ENCODE measurements at regions not wholly inside any gene's neighbourhood (a gene's known extent, or its start where the extent isn't known, plus 50 kb on each side); places are given as distances from the start of the nearest gene placed in this dataset.

GRCh38 chr1:170318141-170318540 is 172.4 kb downstream of the NTMT2 start:
- no peaks in the 10 kb centered on the region for H3K4me1 Mint-ChIP-seq
- H3K4me3 Mint-ChIP-seq, result no peak overlapping the region
- no peak for ATAC-seq (replicated peaks)
- H3K27ac Mint-ChIP-seq, result no peak overlapping the region
- H3K27me3 Mint-ChIP-seq, result peaks cover 14% of the 10 kb centered on the region
- H3K9me3 Mint-ChIP-seq, result no peaks in the 10 kb centered on the region
- H3K36me3 Mint-ChIP-seq (ENCODE audit: low read depth), result no peaks in the 10 kb centered on the region

DNA sequence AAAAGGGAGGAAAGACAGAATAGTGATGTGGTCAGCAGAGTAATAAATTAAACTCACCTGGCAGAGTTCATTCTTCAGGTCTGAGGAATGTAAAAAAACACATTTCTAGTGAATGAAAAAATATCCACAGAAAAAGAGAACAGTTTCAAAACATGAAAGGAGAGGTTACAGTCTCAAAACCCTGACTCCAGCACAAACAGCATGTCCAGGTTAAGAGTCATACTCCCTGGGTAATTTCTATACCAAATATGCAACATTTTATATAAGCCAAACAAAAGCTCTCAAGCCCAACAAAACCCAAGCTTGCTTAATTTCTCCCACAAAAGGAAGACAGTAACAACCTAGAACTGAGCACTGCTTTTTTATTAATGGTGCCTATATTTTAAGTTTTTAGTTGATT is 173.0 kb downstream of the NTMT2 start:
- H3K27ac Mint-ChIP-seq, result no peak overlapping the region
- ATAC-seq (replicated peaks), result no peak
- no peaks in the 10 kb centered on the region for H3K4me1 Mint-ChIP-seq
- no peaks in the 10 kb centered on the region for H3K9me3 Mint-ChIP-seq
- no peaks in the 10 kb centered on the region for H3K36me3 Mint-ChIP-seq (ENCODE audit: low read depth)
- peaks cover 11% of the 10 kb centered on the region for H3K27me3 Mint-ChIP-seq
- H3K4me3 Mint-ChIP-seq, result no peak overlapping the region

DNA sequence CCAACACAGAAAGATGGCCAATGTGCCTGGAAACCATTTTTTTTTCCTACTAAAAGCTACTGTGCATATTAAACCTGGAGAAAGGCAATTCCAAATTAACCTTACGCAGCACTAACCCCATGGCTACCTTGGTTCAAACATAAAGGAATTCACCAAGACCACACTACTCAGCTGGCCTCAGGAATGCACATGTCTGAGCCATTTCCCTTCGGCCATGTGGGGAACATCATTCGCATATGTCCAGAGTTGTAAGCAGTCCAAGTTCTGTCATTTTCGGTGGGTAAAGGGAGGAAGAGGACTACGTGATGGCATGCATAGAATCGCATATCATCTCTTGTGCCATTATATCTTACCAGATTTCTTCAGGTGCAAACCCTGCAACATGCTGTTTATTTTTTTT is 175.4 kb downstream of the NTMT2 start:
- H3K9me3 Mint-ChIP-seq, result no peaks in the 10 kb centered on the region

GRCh38 chr1:170326186-170326585 is 180.4 kb downstream of the NTMT2 start:
- no peaks in the 10 kb centered on the region for H3K9me3 Mint-ChIP-seq
- H3K27ac Mint-ChIP-seq, result no peak overlapping the region
- H3K36me3 Mint-ChIP-seq (ENCODE audit: low read depth), result no peaks in the 10 kb centered on the region
- ATAC-seq (replicated peaks), result no peak
- H3K4me1 Mint-ChIP-seq, result no peaks in the 10 kb centered on the region
- H3K4me3 Mint-ChIP-seq, result no peak overlapping the region
- peaks cover 8% of the 10 kb centered on the region for H3K27me3 Mint-ChIP-seq

More for the DNA sequence above, 175.4 kb downstream of the NTMT2 start:
- H3K4me3 Mint-ChIP-seq, result no peak overlapping the region
- ATAC-seq (replicated peaks), result no peak
- H3K27ac Mint-ChIP-seq, result no peak overlapping the region
- peaks cover 7% of the 10 kb centered on the region for H3K27me3 Mint-ChIP-seq
- no peaks in the 10 kb centered on the region for H3K36me3 Mint-ChIP-seq (ENCODE audit: low read depth)
- no peaks in the 10 kb centered on the region for H3K4me1 Mint-ChIP-seq

DNA sequence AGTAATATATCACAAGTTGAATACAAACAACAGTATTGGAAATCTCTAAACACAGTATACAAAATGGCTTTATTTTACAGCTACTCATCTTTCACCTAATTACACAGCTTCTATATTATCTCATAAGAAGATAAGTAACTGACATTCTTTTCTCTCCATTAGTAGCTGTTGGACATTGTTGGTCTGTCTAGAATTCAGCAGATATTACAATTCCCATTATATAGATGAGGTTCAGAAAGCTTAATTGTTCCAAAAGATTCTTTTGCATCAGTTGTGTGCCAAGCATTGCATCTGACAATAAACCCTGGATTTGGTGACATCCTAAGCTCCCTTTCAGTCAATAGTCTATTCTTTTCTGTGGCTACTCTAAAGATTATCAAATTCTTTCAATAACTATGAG is 187.0 kb downstream of the NTMT2 start:
- no peak for ATAC-seq (replicated peaks)

DNA sequence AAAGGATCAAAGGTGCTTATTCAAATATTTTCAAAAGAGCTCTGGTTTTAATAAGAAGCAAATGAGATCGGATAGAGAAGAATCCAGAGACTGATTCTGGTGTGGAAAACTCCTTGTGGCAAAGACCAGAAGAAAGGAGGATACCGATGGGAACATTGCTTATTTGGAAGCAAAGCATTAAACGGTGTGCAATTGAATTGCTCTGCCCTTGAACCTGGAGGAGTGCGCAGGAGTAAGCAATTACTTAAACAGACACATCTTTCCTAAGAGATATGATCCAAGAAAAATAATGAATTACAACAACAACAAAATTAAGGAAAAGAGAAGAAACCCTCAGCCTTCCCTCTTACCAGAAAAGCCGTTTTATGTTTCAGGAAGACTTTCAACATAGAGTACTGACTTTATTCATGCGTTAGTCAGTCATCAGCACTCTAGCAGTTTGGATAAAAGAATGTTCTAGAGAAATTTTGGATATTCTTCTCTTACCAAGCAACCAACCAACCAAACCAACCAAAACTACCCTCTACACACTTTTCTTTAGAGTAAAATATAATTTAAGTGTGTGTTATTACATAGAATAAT is 191.7 kb downstream of the NTMT2 start:
- no peak overlapping the region for H3K27ac Mint-ChIP-seq
- peaks cover 13% of the 10 kb centered on the region for H3K27me3 Mint-ChIP-seq
- H3K4me3 Mint-ChIP-seq, result no peak overlapping the region
- no peak for ATAC-seq (replicated peaks)
- no peaks in the 10 kb centered on the region for H3K36me3 Mint-ChIP-seq (ENCODE audit: low read depth)
- H3K4me1 Mint-ChIP-seq, result no peaks in the 10 kb centered on the region
- H3K9me3 Mint-ChIP-seq, result no peaks in the 10 kb centered on the region

More for the DNA sequence above, 187.0 kb downstream of the NTMT2 start:
- Mint-ChIP-seq H3K27ac (no peak overlapping the region), H3K4me3 (no peak overlapping the region), H3K36me3 (ENCODE audit: low read depth) (no peaks in the 10 kb centered on the region), H3K27me3 (peaks cover 10% of the 10 kb centered on the region), H3K4me1 (no peaks in the 10 kb centered on the region), H3K9me3 (no peaks in the 10 kb centered on the region)

DNA sequence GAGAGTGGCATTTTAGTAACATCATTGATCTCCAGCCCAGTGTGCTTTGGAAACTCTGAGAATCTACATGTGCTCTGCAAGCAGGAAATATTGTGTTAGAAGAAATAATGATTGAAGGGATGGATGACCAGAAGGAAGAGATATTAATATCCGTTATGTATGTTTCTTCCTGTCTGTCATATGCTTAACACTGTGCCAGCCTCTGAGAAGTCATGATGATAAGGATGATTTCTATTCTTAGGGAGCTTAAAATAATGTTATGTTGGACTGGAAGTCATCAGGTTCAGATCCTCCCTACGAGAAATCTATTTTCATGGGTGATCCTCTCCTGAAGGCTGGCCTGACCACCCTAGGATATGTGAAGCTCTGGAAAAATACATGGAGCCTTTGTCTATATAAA is 192.4 kb upstream of the GORAB start:
- ATAC-seq (replicated peaks), result no peak
- Mint-ChIP-seq H3K36me3 (ENCODE audit: low read depth) (no peaks in the 10 kb centered on the region), H3K27ac (no peak overlapping the region), H3K27me3 (peaks cover 10% of the 10 kb centered on the region), H3K4me1 (no peaks in the 10 kb centered on the region), H3K9me3 (no peaks in the 10 kb centered on the region), H3K4me3 (no peak overlapping the region)

DNA sequence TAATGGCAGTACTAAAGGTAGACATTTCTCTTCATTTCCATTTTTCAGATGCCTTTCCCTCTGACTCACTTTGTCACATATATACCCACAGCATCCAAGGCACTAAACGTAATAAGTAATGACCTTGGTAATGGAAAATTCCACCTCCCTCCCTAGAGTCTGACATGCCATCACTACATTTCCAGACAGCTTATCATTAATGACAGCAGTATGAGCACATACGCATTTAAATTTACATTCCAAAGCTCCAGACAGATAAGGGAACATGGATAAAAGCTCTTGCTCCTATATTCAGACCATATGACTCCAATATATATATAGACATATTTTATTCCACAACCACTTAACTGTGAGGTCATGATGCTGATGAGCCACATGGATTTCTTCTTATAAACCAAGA is 191.7 kb upstream of the GORAB start:
- Mint-ChIP-seq H3K4me1 (no peaks in the 10 kb centered on the region), H3K4me3 (no peak overlapping the region), H3K27ac (no peak overlapping the region), H3K9me3 (no peaks in the 10 kb centered on the region), H3K36me3 (ENCODE audit: low read depth) (no peaks in the 10 kb centered on the region), H3K27me3 (peaks cover 15% of the 10 kb centered on the region)
- no peak for ATAC-seq (replicated peaks)

GRCh38 chr1:170351366-170351946 is 180.5 kb upstream of the GORAB start:
- no peaks in the 10 kb centered on the region for H3K4me1 Mint-ChIP-seq
- H3K27ac Mint-ChIP-seq, result no peak overlapping the region
- peaks cover 3% of the 10 kb centered on the region for H3K9me3 Mint-ChIP-seq
- no peak overlapping the region for H3K4me3 Mint-ChIP-seq
- no peak for ATAC-seq (replicated peaks)
- no peaks in the 10 kb centered on the region for H3K27me3 Mint-ChIP-seq
- no peaks in the 10 kb centered on the region for H3K36me3 Mint-ChIP-seq (ENCODE audit: low read depth)

- no peak overlapping the region for H3K27ac Mint-ChIP-seq
Measured at GRCh38 chr1:170354246-170354645, 177.7 kb upstream of the GORAB start.

GRCh38 chr1:170354690-170355089 is 177.3 kb upstream of the GORAB start:
- Mint-ChIP-seq H3K4me1 (no peaks in the 10 kb centered on the region), H3K27me3 (no peaks in the 10 kb centered on the region), H3K4me3 (no peak overlapping the region), H3K36me3 (ENCODE audit: low read depth) (no peaks in the 10 kb centered on the region), H3K9me3 (peaks cover 3% of the 10 kb centered on the region), H3K27ac (no peak overlapping the region)
- ATAC-seq (replicated peaks), result no peak

More at GRCh38 chr1:170354246-170354645, 177.7 kb upstream of the GORAB start:
- H3K4me3 Mint-ChIP-seq, result no peak overlapping the region
- peaks cover 3% of the 10 kb centered on the region for H3K9me3 Mint-ChIP-seq
- ATAC-seq (replicated peaks), result no peak
- no peaks in the 10 kb centered on the region for H3K27me3 Mint-ChIP-seq
- H3K4me1 Mint-ChIP-seq, result no peaks in the 10 kb centered on the region
- H3K36me3 Mint-ChIP-seq (ENCODE audit: low read depth), result no peaks in the 10 kb centered on the region

DNA sequence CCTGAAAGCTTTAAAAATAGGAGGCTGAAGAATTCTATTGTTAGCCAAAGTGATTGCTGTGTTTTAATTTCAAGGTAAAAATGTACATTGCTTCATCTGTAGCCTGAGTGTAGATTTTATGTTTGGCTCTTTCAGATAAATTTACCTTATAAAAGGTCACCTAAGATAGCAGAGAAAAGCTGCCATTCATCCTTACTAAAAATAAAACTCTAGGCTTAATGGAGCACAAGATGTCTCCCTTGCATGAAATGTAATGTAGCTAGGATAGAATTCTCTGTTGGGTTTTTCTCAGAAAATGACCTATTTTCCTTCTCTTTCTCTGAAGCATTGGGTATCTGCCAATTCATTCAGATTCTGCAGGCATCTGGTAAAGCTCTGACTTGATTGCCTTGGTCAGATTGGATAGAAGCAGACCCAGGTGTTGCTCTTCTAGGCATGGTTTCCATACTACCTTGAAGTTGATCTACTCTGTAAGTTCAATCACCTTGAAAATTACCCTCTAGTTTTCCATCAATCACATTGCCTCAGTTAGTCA is 176.6 kb upstream of the GORAB start:
- no peak for ATAC-seq (replicated peaks)
- Mint-ChIP-seq H3K4me3 (no peak overlapping the region), H3K9me3 (peaks cover 3% of the 10 kb centered on the region), H3K27ac (no peak overlapping the region), H3K27me3 (no peaks in the 10 kb centered on the region), H3K36me3 (ENCODE audit: low read depth) (no peaks in the 10 kb centered on the region), H3K4me1 (no peaks in the 10 kb centered on the region)

DNA sequence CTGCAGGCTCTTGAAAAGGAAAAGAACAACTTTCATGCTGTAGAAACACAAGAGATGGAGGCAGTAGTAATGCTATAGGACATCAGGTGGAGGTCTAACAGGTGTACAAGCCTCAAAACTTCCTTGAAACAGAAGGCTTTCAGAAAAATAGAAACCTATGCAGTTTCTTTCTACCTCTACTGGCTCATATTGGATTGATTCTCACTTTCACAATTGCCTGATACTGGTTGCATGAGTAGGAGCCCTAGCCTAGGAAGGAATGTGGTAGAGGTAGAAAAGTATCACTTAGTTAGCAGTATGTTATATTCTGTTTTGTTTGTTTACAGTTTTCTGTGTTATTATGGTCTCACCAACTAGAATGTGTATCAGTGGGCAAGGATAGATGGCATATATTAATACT is 175.4 kb upstream of the GORAB start:
- H3K27me3 Mint-ChIP-seq, result no peaks in the 10 kb centered on the region
- H3K4me3 Mint-ChIP-seq, result no peak overlapping the region
- no peak overlapping the region for H3K27ac Mint-ChIP-seq
- peaks cover 3% of the 10 kb centered on the region for H3K9me3 Mint-ChIP-seq
- no peak for ATAC-seq (replicated peaks)
- H3K36me3 Mint-ChIP-seq (ENCODE audit: low read depth), result no peaks in the 10 kb centered on the region
- no peaks in the 10 kb centered on the region for H3K4me1 Mint-ChIP-seq

- Mint-ChIP-seq H3K36me3 (ENCODE audit: low read depth) (no peaks in the 10 kb centered on the region), H3K27me3 (no peaks in the 10 kb centered on the region), H3K9me3 (no peaks in the 10 kb centered on the region), H3K27ac (no peak overlapping the region), H3K4me3 (no peak overlapping the region), H3K4me1 (no peaks in the 10 kb centered on the region)
- no peak for ATAC-seq (replicated peaks)
Measured at GRCh38 chr1:170357750-170358149, 174.2 kb upstream of the GORAB start.

DNA sequence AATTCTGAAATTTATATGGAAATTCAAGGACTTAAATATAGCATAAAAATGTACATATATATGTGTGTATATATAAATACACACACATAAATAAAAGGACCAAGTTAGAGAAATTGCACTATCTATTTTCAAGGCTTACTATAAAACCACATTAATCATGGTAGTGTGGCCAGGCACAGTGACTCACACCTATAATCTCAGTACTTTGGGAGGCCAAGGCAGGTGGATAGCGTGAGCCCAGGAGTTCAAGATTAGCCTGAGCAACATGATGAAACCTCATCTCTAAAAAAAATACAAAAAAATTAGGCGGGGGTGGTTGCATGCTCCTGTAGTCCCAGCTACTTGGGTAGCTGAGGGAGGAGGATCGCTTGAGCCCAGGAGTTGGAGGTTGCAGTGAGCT is 171.4 kb upstream of the GORAB start:
- no peak overlapping the region for H3K4me3 Mint-ChIP-seq
- no peak for ATAC-seq (replicated peaks)

More for the DNA sequence above, 171.4 kb upstream of the GORAB start:
- H3K4me1 Mint-ChIP-seq, result no peaks in the 10 kb centered on the region
- no peak overlapping the region for H3K27ac Mint-ChIP-seq
- no peaks in the 10 kb centered on the region for H3K27me3 Mint-ChIP-seq
- H3K36me3 Mint-ChIP-seq (ENCODE audit: low read depth), result no peaks in the 10 kb centered on the region
- H3K9me3 Mint-ChIP-seq, result no peaks in the 10 kb centered on the region
